CD14-positive monocyte (primary cell): ENCODE measurements at regions not wholly inside any gene's neighbourhood (a gene's known extent, or its start where the extent isn't known, plus 50 kb on each side); places are given as distances from the start of the nearest gene placed in this dataset.

Experiments
- DNase-seq, 3 donors: peaks; one replicate each; pipeline ENCODE4 v3.0.0-alpha.2; 2011 to 2022
- H2AFZ ChIP-seq: 2 replicates; pipeline ENCODE4 v1.6.0; 2012; ENCODE audit warnings: mild to moderate bottlenecking, low read depth, low read length, inconsistent platforms; ENCODE audit not compliant: insufficient read depth, poor library complexity, severe bottlenecking
- H3K27ac ChIP-seq, 2 donors: 1 replicate in 1 of 2; 2 replicates in 1 of 2; pipeline ENCODE4 v1.5.1; 2012 to 2013; ENCODE audit warnings: low read length in 2 of 2, control low read depth in 1 of 2, inconsistent platforms in 1 of 2, low read depth in 1 of 2, mild to moderate bottlenecking in 1 of 2
- H3K27me3 ChIP-seq, 2 donors: one replicate each; pipeline versions ENCODE4 v1.6.0 to v1.6.1; 2011 to 2013; ENCODE audit warnings: low read length in 2 of 2; ENCODE audit not compliant: control insufficient read depth in 2 of 2, insufficient read depth in 2 of 2
- H3K36me3 ChIP-seq, 2 donors: replicated peaks in 1 of 2; 1 replicate in 1 of 2; 2 replicates in 1 of 2; pipeline versions ENCODE4 v1.5.1 to v1.6.1; 2012 to 2013; ENCODE audit warnings: low read length in 2 of 2, control low read depth in 1 of 2, inconsistent platforms in 1 of 2, mild to moderate bottlenecking in 1 of 2; ENCODE audit not compliant: insufficient read depth in 2 of 2, control insufficient read depth in 1 of 2
- H3K4me1 ChIP-seq, 2 donors: 1 replicate in 1 of 2; 2 replicates in 1 of 2; pipeline versions ENCODE4 v1.5.1 to v1.6.1; 2012 to 2013; ENCODE audit warnings: low read length in 2 of 2, control low read depth in 1 of 2, inconsistent platforms in 1 of 2, mild to moderate bottlenecking in 1 of 2, moderate library complexity in 1 of 2; ENCODE audit not compliant: insufficient read depth in 2 of 2, control insufficient read depth in 1 of 2
- H3K4me2 ChIP-seq: replicated peaks from 2 replicates; pipeline ENCODE3; 2012; ENCODE audit warnings: low read length, moderate library complexity, mild to moderate bottlenecking; ENCODE audit not compliant: poor library complexity, severe bottlenecking; ENCODE audit errors: extremely low read depth
- H3K4me3 ChIP-seq, 3 experiments: fragments of 200-600 bp in 1 of 3; sonication (generic) in 1 of 3; replicated peaks in 1 of 3; 1 replicate in 2 of 3; 2 replicates in 1 of 3; pipeline ENCODE4 v1.5.1; 2011 to 2013; ENCODE audit warnings: low read length in 3 of 3, mild to moderate bottlenecking in 3 of 3, control low read depth in 2 of 3, low read depth in 2 of 3, inconsistent platforms in 1 of 3, moderate library complexity in 1 of 3
- H3K79me2 ChIP-seq: 2 replicates; pipeline ENCODE4 v1.6.0; 2012; ENCODE audit warnings: mild to moderate bottlenecking, control low read depth, inconsistent platforms, low read length, moderate library complexity; ENCODE audit not compliant: insufficient read depth
- H3K9ac ChIP-seq: 2 replicates; pipeline ENCODE4 v1.6.0; 2017; ENCODE audit warnings: low read length, mild to moderate bottlenecking; ENCODE audit not compliant: insufficient read depth, poor library complexity, severe bottlenecking
- H3K9me3 ChIP-seq, 2 donors: replicated peaks in 1 of 2; 1 replicate in 1 of 2; 2 replicates in 1 of 2; pipeline versions ENCODE4 v1.5.1 to v1.6.1; 2012 to 2013; ENCODE audit warnings: low read length in 2 of 2, control low read depth in 1 of 2; ENCODE audit not compliant: control insufficient read depth in 1 of 2, insufficient read depth in 1 of 2
- H4K20me1 ChIP-seq: 2 replicates; pipeline ENCODE4 v1.6.0; 2012; ENCODE audit warnings: mild to moderate bottlenecking, low read length, control low read depth, moderate library complexity; ENCODE audit not compliant: insufficient read depth
- H3K27ac Mint-ChIP-seq, 7 donors: one replicate each; pipeline ENCODE4 v1.8.0; 2020; ENCODE audit warnings: mild to moderate bottlenecking in 7 of 7, mixed read lengths in 7 of 7, moderate library complexity in 6 of 7, inconsistent platforms in 2 of 7
- H3K27me3 Mint-ChIP-seq, 3 donors: one replicate each; pipeline ENCODE4 v1.8.0; 2021 to 2022; ENCODE audit warnings: low read depth in 3 of 3, mild to moderate bottlenecking in 3 of 3, mixed read lengths in 3 of 3, moderate library complexity in 3 of 3, inconsistent platforms in 1 of 3
- H3K36me3 Mint-ChIP-seq, 2 donors: one replicate each; pipeline ENCODE4 v1.8.0; 2020; ENCODE audit warnings: mixed read lengths in 2 of 2, inconsistent platforms in 1 of 2, mild to moderate bottlenecking in 1 of 2
- H3K4me1 Mint-ChIP-seq: one replicate; pipeline ENCODE4 v1.8.0; 2020; ENCODE audit warnings: mild to moderate bottlenecking, mixed read lengths
- H3K4me3 Mint-ChIP-seq, 2 donors: one replicate each; pipeline ENCODE4 v1.8.0; 2020; ENCODE audit warnings: mild to moderate bottlenecking in 2 of 2, mixed read lengths in 2 of 2, moderate library complexity in 1 of 2
- H3K9me3 Mint-ChIP-seq, 7 donors: one replicate each; pipeline ENCODE4 v1.8.0; 2020 to 2022; ENCODE audit warnings: mixed read lengths in 7 of 7, mild to moderate bottlenecking in 6 of 7, moderate library complexity in 6 of 7, inconsistent platforms in 2 of 7
- CTCF ChIP-seq: fragments of 200-600 bp; IDR thresholded peaks from one replicate; pipeline ENCODE4 v1.8.0; 2022; ENCODE audit warnings: antibody characterized with exemption, mild to moderate bottlenecking
- WGBS: methylation state at CpG from one replicate; pipeline ENCODE4 v1.1.5; 2013; ENCODE audit warnings: missing lambda C conversion rate; ENCODE audit not compliant: insufficient coverage; 5-methylcytosine and 5-hydroxymethylcytosine counted together
- intact Hi-C, 2 donors: fragments of 100-400 bp; cut with micrococcal nuclease; formaldehyde crosslinking; loops; one replicate each; pipeline versions ENCODE4 v1.15.0 to v1.15.1; 2023

- DNase-seq, result no peak
- Histone ChIP-seq H3K4me2 (peak overlapping the region; percentile 56), H3K27me3 (no peaks in the 10 kb centered on the region), H3K4me1 (peaks cover 35 to 46% of the 10 kb centered on the region in 2 donors), H3K9me3 (no peaks in the 10 kb centered on the region), H3K9ac (no peak overlapping the region), H2AFZ (no peak overlapping the region), H3K4me3 (no peak overlapping the region), H3K36me3 (no peaks in the 10 kb centered on the region), H3K27ac (no peak overlapping the region), H4K20me1 (no peaks in the 10 kb centered on the region), H3K79me2 (no peaks in the 10 kb centered on the region)
- intact Hi-C loops, result no loop called here
- H3K4me3 Mint-ChIP-seq, result peak overlapping the region in 1 of 2 donors; percentile 49
- no peak for TF ChIP-seq CTCF
- no peak overlapping the region for H3K27ac Mint-ChIP-seq
- H3K4me1 Mint-ChIP-seq, result peaks cover 54% of the 10 kb centered on the region
- no CpG with 5 or more reads among the region's 4 CpGs for WGBS
- H3K27me3 Mint-ChIP-seq, result no peaks in the 10 kb centered on the region
- H3K9me3 Mint-ChIP-seq, result peaks cover 0 to 14% (median 4%) of the 10 kb centered on the region in 7 donors
- peaks cover 0 to 3% of the 10 kb centered on the region in 2 donors for H3K36me3 Mint-ChIP-seq
Measured at GRCh38 chr6:140011537-140011936, 637.1 kb upstream of the CITED2 start.

GRCh38 chr6:140009286-140009685 is 634.8 kb upstream of the CITED2 start:
- Histone ChIP-seq H2AFZ (no peak overlapping the region), H3K4me3 (no peak overlapping the region), H3K4me1 (peaks cover 24 to 32% of the 10 kb centered on the region in 2 donors), H3K36me3 (no peaks in the 10 kb centered on the region), H3K4me2 (peak overlapping the region; percentile 10), H3K79me2 (no peaks in the 10 kb centered on the region), H3K9ac (no peak overlapping the region), H3K27me3 (no peaks in the 10 kb centered on the region), H3K27ac (no peak overlapping the region), H4K20me1 (no peaks in the 10 kb centered on the region), H3K9me3 (no peaks in the 10 kb centered on the region)
- no peak for DNase-seq
- no peak for TF ChIP-seq CTCF
- H3K9me3 Mint-ChIP-seq, result peaks cover 0 to 14% (median under 1%) of the 10 kb centered on the region in 7 donors
- H3K4me1 Mint-ChIP-seq, result peaks cover 33% of the 10 kb centered on the region
- no peak overlapping the region for H3K27ac Mint-ChIP-seq
- no peak overlapping the region for H3K4me3 Mint-ChIP-seq
- H3K27me3 Mint-ChIP-seq, result no peaks in the 10 kb centered on the region
- intact Hi-C loops, result no loop called here
- WGBS, result no CpG with 5 or more reads among the region's 3 CpGs
- H3K36me3 Mint-ChIP-seq, result peaks cover 0 to under 1% of the 10 kb centered on the region in 2 donors
